ENCODE measurements at regions not wholly inside any gene's neighbourhood (a gene's known extent, or its start where the extent isn't known, plus 50 kb on each side); places are given as distances from the start of the nearest gene placed in this dataset.

- H3K79me1 ChIP-seq (ENCODE audit: insufficient read depth, low read depth, low read length, poor library complexity, severe bottlenecking) = no peaks in the 10 kb centered on the region
- no peak overlapping the region for H2BK120ac ChIP-seq (ENCODE audit: low read depth, low read length, poor library complexity, severe bottlenecking)
- H3K9me3 ChIP-seq (ENCODE audit: control insufficient read depth, low read depth, low read length) = no peaks in the 10 kb centered on the region
- DNase-seq = no peak
- no CpG with 5 or more reads among the region's 3 CpGs for WGBS (ENCODE audit: extremely low coverage, insufficient read length, low lambda C conversion rate)
- H3K18ac ChIP-seq (ENCODE audit: insufficient read length, low read depth, low read length) = no peak overlapping the region
- no peaks in the 10 kb centered on the region for H3K4me1 ChIP-seq (ENCODE audit: insufficient read depth, low read length)
- H3K4me1 Mint-ChIP-seq = peaks cover 8 to 12% of the 10 kb centered on the region in 2 experiments
- H3K4ac ChIP-seq (ENCODE audit: low read depth, low read length) = no peak overlapping the region
- H4K20me1 ChIP-seq (ENCODE audit: control insufficient read depth, insufficient read depth, insufficient read length) = no peaks in the 10 kb centered on the region
- H4K8ac ChIP-seq (replicated peaks; ENCODE audit: insufficient read length, low read depth, low read length) = no peak overlapping the region
- H3T11ph ChIP-seq (ENCODE audit: low read length) = no peak overlapping the region
- H3K4me3 Mint-ChIP-seq = no peak overlapping the region
- no peak overlapping the region for H4K5ac ChIP-seq (ENCODE audit: insufficient read length, low read depth, low read length)
- no peak overlapping the region for H3K27ac Mint-ChIP-seq
- H3K27me3 Mint-ChIP-seq (ENCODE audit: low read depth) = no peaks in the 10 kb centered on the region
- no peaks in the 10 kb centered on the region for H3K9me3 Mint-ChIP-seq
- no peak overlapping the region for H3K27ac ChIP-seq (ENCODE audit: insufficient read length, low read depth, low read length)
- no peaks in the 10 kb centered on the region for H3K23me2 ChIP-seq (ENCODE audit: insufficient read length, low read depth, low read length, poor library complexity, severe bottlenecking)
- H2AK5ac ChIP-seq (ENCODE audit: insufficient read length, low read length) = no peak overlapping the region
- H4K91ac ChIP-seq (ENCODE audit: insufficient read length, low read depth, low read length) = no peak overlapping the region
- no peak for TF ChIP-seq CTCF (conservative IDR thresholded peaks at IDR 0.05)
- no peak overlapping the region for H2AFZ ChIP-seq (ENCODE audit: low read length)
- no peak overlapping the region for H3K14ac ChIP-seq (ENCODE audit: insufficient read depth, low read length)
- H3K36me3 Mint-ChIP-seq (ENCODE audit: insufficient read depth in 1 of 3, low read depth in 3 of 3) = no peaks in the 10 kb centered on the region
- H3K23ac ChIP-seq (ENCODE audit: insufficient read length, low read depth, low read length) = no peak overlapping the region
- H3K4me2 ChIP-seq (ENCODE audit: insufficient read depth, insufficient read length, low read length) = no peak overlapping the region
- no peak overlapping the region for H2BK12ac ChIP-seq (ENCODE audit: insufficient read length, low read depth, low read length)
- H3K9ac ChIP-seq (ENCODE audit: extremely low read depth, insufficient read length, low read length) = no peak overlapping the region
- H2BK5ac ChIP-seq (ENCODE audit: insufficient read length, low read length) = no peak overlapping the region
- H3K27me3 ChIP-seq (ENCODE audit: insufficient read depth, low read length) = no peaks in the 10 kb centered on the region
- no peak overlapping the region for H2BK15ac ChIP-seq (ENCODE audit: low read depth, low read length)
- H2BK20ac ChIP-seq (ENCODE audit: low read depth, low read length, poor library complexity, severe bottlenecking) = no peak overlapping the region
- H3K56ac ChIP-seq (ENCODE audit: insufficient read length, low read depth, low read length) = no peak overlapping the region
- no peaks in the 10 kb centered on the region for H3K79me2 ChIP-seq (ENCODE audit: insufficient read depth, low read length)
Measured at GRCh38 chr10:108582387-108582786, 1340.9 kb downstream of the XPNPEP1 start.

All from H9 (cell line).